ENCODE measurements at regions not wholly inside any gene's neighbourhood (a gene's known extent, or its start where the extent isn't known, plus 50 kb on each side); places are given as distances from the start of the nearest gene placed in this dataset.

GRCh38 chr3:159877924-159878323, 110.7 kb upstream of the IL12A start:
- H3K4me1 ChIP-seq (ENCODE audit: control insufficient read depth in 2 of 2, insufficient read depth in 1 of 2, low read depth in 1 of 2, low read length in 2 of 2), result peaks cover 6 to 15% of the 10 kb centered on the region in 2 donors
- H3K4me3 ChIP-seq (ENCODE audit: low read length in 2 of 2), result no peak overlapping the region
- H3K14ac ChIP-seq (ENCODE audit: low read length), result no peak overlapping the region
- H3K18ac ChIP-seq (ENCODE audit: low read length), result no peak overlapping the region
- H3K9ac ChIP-seq (ENCODE audit: low read depth, low read length, poor library complexity), result no peak overlapping the region
- peaks cover 0 to 3% of the 10 kb centered on the region in 2 donors for H3K36me3 ChIP-seq (replicated peaks in 1 of 2; ENCODE audit: control insufficient read depth in 2 of 2, insufficient read depth in 2 of 2, low read length in 2 of 2)
- H4K8ac ChIP-seq (ENCODE audit: low read depth, low read length), result no peak overlapping the region
- H3K79me1 ChIP-seq (ENCODE audit: low read depth, low read length), result peaks cover 3% of the 10 kb centered on the region
- WGBS, 2 donors (ENCODE audit: extremely low coverage in 2 of 2, insufficient read length in 2 of 2, insufficient replicate concordance in 1 of 2), result no CpG with 5 or more reads among the region's 5 CpGs
- H2BK15ac ChIP-seq (ENCODE audit: low read length), result no peak overlapping the region
- H3K9me3 ChIP-seq (replicated peaks in 1 of 2; ENCODE audit: control insufficient read depth in 2 of 2, insufficient read depth in 1 of 2, low read depth in 1 of 2, low read length in 2 of 2), result no peaks in the 10 kb centered on the region
- H2BK120ac ChIP-seq (ENCODE audit: low read depth, low read length), result no peak overlapping the region
- no peak overlapping the region for H3K4ac ChIP-seq (ENCODE audit: low read length)
- no peak overlapping the region for H3K4me2 ChIP-seq (ENCODE audit: insufficient read depth, low read length, poor library complexity, severe bottlenecking)
- no peak overlapping the region for H3K27ac ChIP-seq (replicated peaks; ENCODE audit: low read length)
- no peaks in the 10 kb centered on the region for H3K27me3 ChIP-seq (ENCODE audit: control insufficient read depth in 3 of 3, insufficient read depth in 3 of 3, low read depth in 1 of 3, low read length in 3 of 3)
- H3K23ac ChIP-seq (ENCODE audit: low read depth, low read length, poor library complexity), result no peak overlapping the region
- no peak overlapping the region for H2AK5ac ChIP-seq (ENCODE audit: low read depth, low read length)
- no peak overlapping the region for H4K91ac ChIP-seq (ENCODE audit: low read depth, low read length, poor library complexity)
- H2BK5ac ChIP-seq (ENCODE audit: low read length), result no peak overlapping the region
- no peak overlapping the region for H2AFZ ChIP-seq (ENCODE audit: low read length)
- no peak for DNase-seq (ENCODE audit: low spot score)
- H2BK12ac ChIP-seq (ENCODE audit: low read length), result no peak overlapping the region

GRCh38 chr3:159879146-159879545, 109.5 kb upstream of the IL12A start:
- Histone ChIP-seq H3K4me2 (ENCODE audit: insufficient read depth, low read length, poor library complexity, severe bottlenecking) (no peak overlapping the region), H3K36me3 (replicated peaks in 1 of 2; ENCODE audit: control insufficient read depth in 2 of 2, insufficient read depth in 2 of 2, low read length in 2 of 2) (peaks cover 0 to 3% of the 10 kb centered on the region in 2 donors), H3K23ac (ENCODE audit: low read depth, low read length, poor library complexity) (no peak overlapping the region), H2BK15ac (ENCODE audit: low read length) (no peak overlapping the region), H3K79me1 (ENCODE audit: low read depth, low read length) (peaks cover 3% of the 10 kb centered on the region), H3K27ac (replicated peaks; ENCODE audit: low read length) (no peak overlapping the region), H2AFZ (ENCODE audit: low read length) (no peak overlapping the region), H4K91ac (ENCODE audit: low read depth, low read length, poor library complexity) (no peak overlapping the region), H4K8ac (ENCODE audit: low read depth, low read length) (no peak overlapping the region), H3K14ac (ENCODE audit: low read length) (no peak overlapping the region), H3K27me3 (ENCODE audit: control insufficient read depth in 3 of 3, insufficient read depth in 3 of 3, low read depth in 1 of 3, low read length in 3 of 3) (no peaks in the 10 kb centered on the region), H3K4ac (ENCODE audit: low read length) (no peak overlapping the region), H2AK5ac (ENCODE audit: low read depth, low read length) (no peak overlapping the region), H3K9ac (ENCODE audit: low read depth, low read length, poor library complexity) (no peak overlapping the region), H3K18ac (ENCODE audit: low read length) (no peak overlapping the region), H3K4me3 (ENCODE audit: low read length in 2 of 2) (no peak overlapping the region), H2BK120ac (ENCODE audit: low read depth, low read length) (no peak overlapping the region), H3K4me1 (ENCODE audit: control insufficient read depth in 2 of 2, insufficient read depth in 1 of 2, low read depth in 1 of 2, low read length in 2 of 2) (peaks cover 11 to 18% of the 10 kb centered on the region in 2 donors), H3K9me3 (replicated peaks in 1 of 2; ENCODE audit: control insufficient read depth in 2 of 2, insufficient read depth in 1 of 2, low read depth in 1 of 2, low read length in 2 of 2) (no peaks in the 10 kb centered on the region), H2BK12ac (ENCODE audit: low read length) (no peak overlapping the region), H2BK5ac (ENCODE audit: low read length) (no peak overlapping the region)
- WGBS, 2 donors (ENCODE audit: extremely low coverage in 2 of 2, insufficient read length in 2 of 2, insufficient replicate concordance in 1 of 2), result no CpG with 5 or more reads among the region's 2 CpGs
- DNase-seq (ENCODE audit: low spot score), result no peak

- no peak overlapping the region for H3K4me3 ChIP-seq (ENCODE audit: low read length in 2 of 2)
- H3K4ac ChIP-seq (ENCODE audit: low read length), result no peak overlapping the region
- no peak overlapping the region for H3K14ac ChIP-seq (ENCODE audit: low read length)
- peaks cover 0 to 3% of the 10 kb centered on the region in 2 donors for H3K36me3 ChIP-seq (replicated peaks in 1 of 2; ENCODE audit: control insufficient read depth in 2 of 2, insufficient read depth in 2 of 2, low read length in 2 of 2)
- H3K23ac ChIP-seq (ENCODE audit: low read depth, low read length, poor library complexity), result no peak overlapping the region
- no peak overlapping the region for H2BK5ac ChIP-seq (ENCODE audit: low read length)
- H3K27me3 ChIP-seq (ENCODE audit: control insufficient read depth in 3 of 3, insufficient read depth in 3 of 3, low read depth in 1 of 3, low read length in 3 of 3), result no peaks in the 10 kb centered on the region
- H2AK5ac ChIP-seq (ENCODE audit: low read depth, low read length), result no peak overlapping the region
- H2BK120ac ChIP-seq (ENCODE audit: low read depth, low read length), result no peak overlapping the region
- no peaks in the 10 kb centered on the region for H3K9me3 ChIP-seq (replicated peaks in 1 of 2; ENCODE audit: control insufficient read depth in 2 of 2, insufficient read depth in 1 of 2, low read depth in 1 of 2, low read length in 2 of 2)
- no peak overlapping the region for H3K27ac ChIP-seq (replicated peaks; ENCODE audit: low read length)
- H3K18ac ChIP-seq (ENCODE audit: low read length), result no peak overlapping the region
- DNase-seq (ENCODE audit: low spot score), result no peak
- WGBS, 2 donors (ENCODE audit: extremely low coverage in 2 of 2, insufficient read length in 2 of 2, insufficient replicate concordance in 1 of 2), result no CpG with 5 or more reads among the region's 6 CpGs
- no peak overlapping the region for H2AFZ ChIP-seq (ENCODE audit: low read length)
- H2BK12ac ChIP-seq (ENCODE audit: low read length), result no peak overlapping the region
- H3K4me1 ChIP-seq (ENCODE audit: control insufficient read depth in 2 of 2, insufficient read depth in 1 of 2, low read depth in 1 of 2, low read length in 2 of 2), result peaks cover 11 to 18% of the 10 kb centered on the region in 2 donors
- peaks cover 3% of the 10 kb centered on the region for H3K79me1 ChIP-seq (ENCODE audit: low read depth, low read length)
- H2BK15ac ChIP-seq (ENCODE audit: low read length), result no peak overlapping the region
- H3K4me2 ChIP-seq (ENCODE audit: insufficient read depth, low read length, poor library complexity, severe bottlenecking), result no peak overlapping the region
- H4K91ac ChIP-seq (ENCODE audit: low read depth, low read length, poor library complexity), result no peak overlapping the region
- no peak overlapping the region for H4K8ac ChIP-seq (ENCODE audit: low read depth, low read length)
- no peak overlapping the region for H3K9ac ChIP-seq (ENCODE audit: low read depth, low read length, poor library complexity)
Measured at GRCh38 chr3:159879598-159879997, 109.0 kb upstream of the IL12A start.

GRCh38 chr3:159881208-159881607, 107.4 kb upstream of the IL12A start:
- no peak overlapping the region for H3K4ac ChIP-seq (ENCODE audit: low read length)
- no peaks in the 10 kb centered on the region for H3K27me3 ChIP-seq (ENCODE audit: control insufficient read depth in 3 of 3, insufficient read depth in 3 of 3, low read depth in 1 of 3, low read length in 3 of 3)
- no peak overlapping the region for H2AFZ ChIP-seq (ENCODE audit: low read length)
- no peak overlapping the region for H2BK12ac ChIP-seq (ENCODE audit: low read length)
- H2BK5ac ChIP-seq (ENCODE audit: low read length), result no peak overlapping the region
- peaks cover 0 to 3% of the 10 kb centered on the region in 2 donors for H3K36me3 ChIP-seq (replicated peaks in 1 of 2; ENCODE audit: control insufficient read depth in 2 of 2, insufficient read depth in 2 of 2, low read length in 2 of 2)
- no peak overlapping the region for H3K4me2 ChIP-seq (ENCODE audit: insufficient read depth, low read length, poor library complexity, severe bottlenecking)
- peaks cover 14 to 18% of the 10 kb centered on the region in 2 donors for H3K4me1 ChIP-seq (ENCODE audit: control insufficient read depth in 2 of 2, insufficient read depth in 1 of 2, low read depth in 1 of 2, low read length in 2 of 2)
- no peaks in the 10 kb centered on the region for H3K9me3 ChIP-seq (replicated peaks in 1 of 2; ENCODE audit: control insufficient read depth in 2 of 2, insufficient read depth in 1 of 2, low read depth in 1 of 2, low read length in 2 of 2)
- no CpG with 5 or more reads among the region's 2 CpGs for WGBS, 2 donors (ENCODE audit: extremely low coverage in 2 of 2, insufficient read length in 2 of 2, insufficient replicate concordance in 1 of 2)
- no peak overlapping the region for H2BK15ac ChIP-seq (ENCODE audit: low read length)
- no peak overlapping the region for H4K91ac ChIP-seq (ENCODE audit: low read depth, low read length, poor library complexity)
- H2AK5ac ChIP-seq (ENCODE audit: low read depth, low read length), result no peak overlapping the region
- H4K8ac ChIP-seq (ENCODE audit: low read depth, low read length), result no peak overlapping the region
- no peak overlapping the region for H3K9ac ChIP-seq (ENCODE audit: low read depth, low read length, poor library complexity)
- no peak overlapping the region for H3K14ac ChIP-seq (ENCODE audit: low read length)
- H2BK120ac ChIP-seq (ENCODE audit: low read depth, low read length), result no peak overlapping the region
- H3K18ac ChIP-seq (ENCODE audit: low read length), result no peak overlapping the region
- no peak overlapping the region for H3K23ac ChIP-seq (ENCODE audit: low read depth, low read length, poor library complexity)
- H3K27ac ChIP-seq (replicated peaks; ENCODE audit: low read length), result no peak overlapping the region
- H3K79me1 ChIP-seq (ENCODE audit: low read depth, low read length), result peaks cover 2% of the 10 kb centered on the region
- H3K4me3 ChIP-seq (ENCODE audit: low read length in 2 of 2), result no peak overlapping the region
- no peak for DNase-seq (ENCODE audit: low spot score)

Measured in neuronal stem cell (in vitro differentiated cells).